ENCODE measurements at regions not wholly inside any gene's neighbourhood (a gene's known extent, or its start where the extent isn't known, plus 50 kb on each side); places are given as distances from the start of the nearest gene placed in this dataset.
A peak's percentile ranks its signal among the peaks of the same experiment; 100 is the strongest.
"Not testable (repeated sequence)": the region's sequence is repeated elsewhere in the genome, so short reads cannot be mapped to it uniquely, and the experiment has no call there.

DNA sequence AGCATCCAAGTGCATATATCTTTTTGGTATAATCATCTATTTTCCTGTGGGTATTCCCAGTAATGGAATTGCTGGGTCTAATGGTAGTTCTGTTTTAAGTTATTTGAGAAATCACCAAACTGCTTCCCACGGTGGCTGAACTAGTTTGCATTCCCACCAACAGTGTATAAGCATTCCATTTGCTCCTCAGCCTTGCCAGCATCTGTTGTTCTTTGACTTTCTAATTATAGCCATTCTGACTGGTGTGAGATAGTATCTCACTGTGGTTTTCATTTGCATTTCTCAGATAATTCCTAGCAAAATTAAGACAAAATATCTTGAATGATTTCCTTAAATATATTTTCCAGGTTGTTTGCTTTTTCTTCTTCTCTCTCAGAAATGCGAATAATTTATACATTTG, 341.1 kb downstream of the GBA3 start:
- no peak for TF ChIP-seq POLR2AphosphoS5 (IDR thresholded peaks at IDR 0.05; ENCODE audit: borderline replicate concordance, low read depth, low read length)
- TF ChIP-seq EZH2 (IDR thresholded peaks at IDR 0.05) = no peak
- TF ChIP-seq FOXP2 (optimal IDR thresholded peaks at IDR 0.05; ENCODE audit: control extremely low read depth, extremely low read length, insufficient read depth) = no peak
- H3K4me3 ChIP-seq = no peak overlapping the region
- H3K9me3 ChIP-seq (ENCODE audit: low read depth, low read length) = no peaks in the 10 kb centered on the region

GRCh38 chr4:23028875-23029274, 336.1 kb downstream of the GBA3 start:
- H3K9me3 ChIP-seq (ENCODE audit: low read depth, low read length) = no peaks in the 10 kb centered on the region
- H3K9ac ChIP-seq (ENCODE audit: insufficient read length) = no peak overlapping the region
- no peak for DNase-seq (ENCODE audit: low read depth, low spot score)
- no peak overlapping the region for H3K27ac ChIP-seq
- H3K36me3 ChIP-seq (ENCODE audit: insufficient read depth, low read length) = no peaks in the 10 kb centered on the region
- TF ChIP-seq FOXP2 (optimal IDR thresholded peaks at IDR 0.05; ENCODE audit: control extremely low read depth, extremely low read length, insufficient read depth) (no peak), EZH2 (IDR thresholded peaks at IDR 0.05) (no peak), POLR2AphosphoS5 (IDR thresholded peaks at IDR 0.05; ENCODE audit: borderline replicate concordance, low read depth, low read length) (no peak)
- no peak overlapping the region for H3K4me3 ChIP-seq

More for the DNA sequence above, 341.1 kb downstream of the GBA3 start:
- no peak for DNase-seq (ENCODE audit: low read depth, low spot score)
- H3K36me3 ChIP-seq (ENCODE audit: insufficient read depth, low read length) = no peaks in the 10 kb centered on the region
- H3K27ac ChIP-seq = peak overlapping the region; percentile 69; the same call in 1 of the 2 replicates
- H3K9ac ChIP-seq (ENCODE audit: insufficient read length) = no peak overlapping the region

- H3K27ac ChIP-seq = no peak overlapping the region
- H3K4me3 ChIP-seq = no peak overlapping the region
- DNase-seq (ENCODE audit: low read depth, low spot score) = no peak
- TF ChIP-seq FOXP2 (optimal IDR thresholded peaks at IDR 0.05; ENCODE audit: control extremely low read depth, extremely low read length, insufficient read depth) = no peak
- no peak for TF ChIP-seq EZH2 (IDR thresholded peaks at IDR 0.05)
- TF ChIP-seq POLR2AphosphoS5 (IDR thresholded peaks at IDR 0.05; ENCODE audit: borderline replicate concordance, low read depth, low read length) = no peak
- H3K9me3 ChIP-seq (ENCODE audit: low read depth, low read length) = no peaks in the 10 kb centered on the region
- no peak overlapping the region for H3K9ac ChIP-seq (ENCODE audit: insufficient read length)
- H3K36me3 ChIP-seq (ENCODE audit: insufficient read depth, low read length) = no peaks in the 10 kb centered on the region
Observed at GRCh38 chr4:23023666-23024065, 330.9 kb downstream of the GBA3 start.

- H3K36me3 ChIP-seq (ENCODE audit: insufficient read depth, low read length) = no peaks in the 10 kb centered on the region
- TF ChIP-seq POLR2AphosphoS5 (IDR thresholded peaks at IDR 0.05; ENCODE audit: borderline replicate concordance, low read depth, low read length) (no peak), EZH2 (IDR thresholded peaks at IDR 0.05) (no peak), FOXP2 (optimal IDR thresholded peaks at IDR 0.05; ENCODE audit: control extremely low read depth, extremely low read length, insufficient read depth) (no peak)
- H3K27ac ChIP-seq = no peak overlapping the region
- no peak for DNase-seq (ENCODE audit: low read depth, low spot score)
- no peak overlapping the region for H3K4me3 ChIP-seq
- no peaks in the 10 kb centered on the region for H3K9me3 ChIP-seq (ENCODE audit: low read depth, low read length)
- no peak overlapping the region for H3K9ac ChIP-seq (ENCODE audit: insufficient read length)
Observed at GRCh38 chr4:23023121-23023520, 330.4 kb downstream of the GBA3 start.

GRCh38 chr4:23022032-23022431, 329.3 kb downstream of the GBA3 start:
- no peak overlapping the region for H3K27ac ChIP-seq
- no peak overlapping the region for H3K4me3 ChIP-seq
- TF ChIP-seq POLR2AphosphoS5 (IDR thresholded peaks at IDR 0.05; ENCODE audit: borderline replicate concordance, low read depth, low read length) (no peak), EZH2 (IDR thresholded peaks at IDR 0.05) (no peak), FOXP2 (optimal IDR thresholded peaks at IDR 0.05; ENCODE audit: control extremely low read depth, extremely low read length, insufficient read depth) (no peak)
- H3K36me3 ChIP-seq (ENCODE audit: insufficient read depth, low read length) = no peaks in the 10 kb centered on the region
- no peak overlapping the region for H3K9ac ChIP-seq (ENCODE audit: insufficient read length)
- no peak for DNase-seq (ENCODE audit: low read depth, low spot score)
- H3K9me3 ChIP-seq (ENCODE audit: low read depth, low read length) = no peaks in the 10 kb centered on the region

- H3K4me3 ChIP-seq = no peak overlapping the region
- no peaks in the 10 kb centered on the region for H3K36me3 ChIP-seq (ENCODE audit: insufficient read depth, low read length)
- no peak overlapping the region for H3K27ac ChIP-seq
- DNase-seq (ENCODE audit: low read depth, low spot score) = no peak
- no peak for TF ChIP-seq POLR2AphosphoS5 (IDR thresholded peaks at IDR 0.05; ENCODE audit: borderline replicate concordance, low read depth, low read length)
- TF ChIP-seq FOXP2 (optimal IDR thresholded peaks at IDR 0.05; ENCODE audit: control extremely low read depth, extremely low read length, insufficient read depth) = no peak
- no peak for TF ChIP-seq EZH2 (IDR thresholded peaks at IDR 0.05)
- H3K9ac ChIP-seq (ENCODE audit: insufficient read length) = no peak overlapping the region
- H3K9me3 ChIP-seq (ENCODE audit: low read depth, low read length) = no peaks in the 10 kb centered on the region
Observed at GRCh38 chr4:23021040-23021439, 328.3 kb downstream of the GBA3 start.

DNA sequence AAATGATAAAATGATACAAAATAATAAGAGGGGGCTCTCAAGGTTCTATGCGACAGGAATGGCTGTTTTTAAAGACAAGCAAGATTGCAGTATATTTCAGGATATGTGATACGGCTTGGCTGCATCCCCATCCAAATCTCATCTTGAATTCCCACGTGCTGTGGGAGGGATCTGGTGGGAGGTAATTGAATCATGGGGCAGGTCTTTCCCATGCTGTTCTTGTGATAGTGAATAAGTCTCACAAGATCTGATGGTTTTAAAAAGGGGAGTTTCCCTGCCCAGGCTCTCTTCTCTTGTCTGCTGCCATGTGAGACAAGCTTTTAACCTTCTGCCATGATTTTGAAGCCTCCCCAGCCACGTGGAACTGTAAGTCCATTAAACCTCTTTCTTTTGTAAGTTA, 327.7 kb downstream of the GBA3 start:
- H3K4me3 ChIP-seq; H3K9ac ChIP-seq (ENCODE audit: insufficient read length); DNase-seq (ENCODE audit: low read depth, low spot score); H3K27ac ChIP-seq; H3K36me3 ChIP-seq (ENCODE audit: insufficient read depth, low read length); H3K9me3 ChIP-seq (ENCODE audit: low read depth, low read length): not testable (repeated sequence)

GRCh38 chr4:23016981-23017380, 324.2 kb downstream of the GBA3 start:
- Histone ChIP-seq H3K4me3 (no peak overlapping the region), H3K36me3 (ENCODE audit: insufficient read depth, low read length) (no peaks in the 10 kb centered on the region), H3K9ac (ENCODE audit: insufficient read length) (no peak overlapping the region), H3K9me3 (ENCODE audit: low read depth, low read length) (no peaks in the 10 kb centered on the region), H3K27ac (no peak overlapping the region)
- TF ChIP-seq FOXP2 (optimal IDR thresholded peaks at IDR 0.05; ENCODE audit: control extremely low read depth, extremely low read length, insufficient read depth) (no peak), EZH2 (IDR thresholded peaks at IDR 0.05) (no peak), POLR2AphosphoS5 (IDR thresholded peaks at IDR 0.05; ENCODE audit: borderline replicate concordance, low read depth, low read length) (no peak)
- no peak for DNase-seq (ENCODE audit: low read depth, low spot score)

- H3K27ac ChIP-seq = peak overlapping the region; percentile 42; the same call in 1 of the 2 replicates
- H3K9ac ChIP-seq (ENCODE audit: insufficient read length) = no peak overlapping the region
- TF ChIP-seq EZH2 (IDR thresholded peaks at IDR 0.05) (no peak), FOXP2 (optimal IDR thresholded peaks at IDR 0.05; ENCODE audit: control extremely low read depth, extremely low read length, insufficient read depth) (no peak), POLR2AphosphoS5 (IDR thresholded peaks at IDR 0.05; ENCODE audit: borderline replicate concordance, low read depth, low read length) (peak; percentile 59; the same call in 1 of the 2 replicates)
- H3K36me3 ChIP-seq (ENCODE audit: insufficient read depth, low read length) = no peaks in the 10 kb centered on the region
- peak overlapping the region; percentile 65 for H3K4me3 ChIP-seq
- H3K9me3 ChIP-seq (ENCODE audit: low read depth, low read length) = no peaks in the 10 kb centered on the region
- DNase-seq (ENCODE audit: low read depth, low spot score) = peak; percentile 64
Observed at GRCh38 chr4:23015821-23016220, 323.1 kb downstream of the GBA3 start.
